ENCODE measurements at regions not wholly inside any gene's neighbourhood (a gene's known extent, or its start where the extent isn't known, plus 50 kb on each side); places are given as distances from the start of the nearest gene placed in this dataset.
A peak's percentile ranks its signal among the peaks of the same experiment; 100 is the strongest.

- WGBS, 5 donors: 89 to 94% (median 91%) methylated on average over 4 of the region's 4 CpGs
- intact Hi-C loops (cut with DNase I; ENCODE audit: low total_unique reads): no loop called here
- TF ChIP-seq EP300 (IDR thresholded peaks at IDR 0.05) (no peak), POLR2A (IDR thresholded peaks at IDR 0.05) (no peak), CTCF (IDR thresholded peaks at IDR 0.05) (no peak), POLR2AphosphoS5 (IDR thresholded peaks at IDR 0.05) (no peak)
- Histone ChIP-seq H3K36me3 (no peaks in the 10 kb centered on the region), H3K4me3 (no peak overlapping the region), H3K27me3 (no peaks in the 10 kb centered on the region), H3K27ac (no peak overlapping the region), H3K9me3 (no peaks in the 10 kb centered on the region), H3K4me1 (peaks cover 6 to 19% (median 8%) of the 10 kb centered on the region in 4 donors)
- peak in 1 of 2 donors; percentile 37 for DNase-seq
Observed at GRCh38 chr12:124094188-124094587, 121.2 kb downstream of the ZNF664 start.

- DNase-seq: peak in 1 of 2 donors; percentile 82
- Histone ChIP-seq H3K4me3 (no peak overlapping the region), H3K27ac (no peak overlapping the region), H3K27me3 (no peaks in the 10 kb centered on the region), H3K4me1 (peaks cover 5 to 18% (median 8%) of the 10 kb centered on the region in 4 donors), H3K36me3 (no peaks in the 10 kb centered on the region), H3K9me3 (no peaks in the 10 kb centered on the region)
- intact Hi-C loops (cut with DNase I; ENCODE audit: low total_unique reads): no loop called here
- WGBS, 5 donors: 24 to 39% (median 29%) methylated on average over 5 of the region's 5 CpGs
- TF ChIP-seq POLR2AphosphoS5 (IDR thresholded peaks at IDR 0.05): no peak
- no peak for TF ChIP-seq CTCF (IDR thresholded peaks at IDR 0.05)
- TF ChIP-seq EP300 (IDR thresholded peaks at IDR 0.05): no peak
- no peak for TF ChIP-seq POLR2A (IDR thresholded peaks at IDR 0.05)
Observed at GRCh38 chr12:124094733-124095132, 121.7 kb downstream of the ZNF664 start.

- no peaks in the 10 kb centered on the region for H3K9me3 ChIP-seq
- no peak overlapping the region for H3K27ac ChIP-seq
- WGBS, 5 donors: 91 to 96% (median 95%) methylated on average over 15 of the region's 15 CpGs
- H3K4me3 ChIP-seq: no peak overlapping the region
- DNase-seq: no peak
- H3K27me3 ChIP-seq: no peaks in the 10 kb centered on the region
- TF ChIP-seq POLR2A (IDR thresholded peaks at IDR 0.05) (no peak), CTCF (IDR thresholded peaks at IDR 0.05) (no peak), POLR2AphosphoS5 (IDR thresholded peaks at IDR 0.05) (no peak), EP300 (IDR thresholded peaks at IDR 0.05) (no peak)
- intact Hi-C loops (cut with DNase I; ENCODE audit: low total_unique reads): no loop called here
- peaks cover 0 to 12% (median 0%) of the 10 kb centered on the region in 4 donors for H3K4me1 ChIP-seq
- H3K36me3 ChIP-seq: no peaks in the 10 kb centered on the region
Observed at GRCh38 chr12:124096109-124096508, 123.1 kb downstream of the ZNF664 start.

- TF ChIP-seq POLR2AphosphoS5 (IDR thresholded peaks at IDR 0.05): no peak
- TF ChIP-seq EP300 (IDR thresholded peaks at IDR 0.05): no peak
- TF ChIP-seq POLR2A (IDR thresholded peaks at IDR 0.05): no peak
- TF ChIP-seq CTCF (IDR thresholded peaks at IDR 0.05): no peak
- H3K9me3 ChIP-seq: no peaks in the 10 kb centered on the region
- 89 to 94% (median 92%) methylated on average over 10 of the region's 10 CpGs for WGBS, 5 donors
- H3K27ac ChIP-seq: no peak overlapping the region
- no peaks in the 10 kb centered on the region for H3K36me3 ChIP-seq
- intact Hi-C loops (cut with DNase I; ENCODE audit: low total_unique reads): no loop called here
- no peaks in the 10 kb centered on the region for H3K27me3 ChIP-seq
- no peak for DNase-seq
- H3K4me1 ChIP-seq: peaks cover 0 to 12% (median 0%) of the 10 kb centered on the region in 4 donors
- no peak overlapping the region for H3K4me3 ChIP-seq
Observed at GRCh38 chr12:124096869-124097434, 123.9 kb downstream of the ZNF664 start.
